HG03135 (cell line): ENCODE measurements at regions not wholly inside any gene's neighbourhood (a gene's known extent, or its start where the extent isn't known, plus 50 kb on each side); places are given as distances from the start of the nearest gene placed in this dataset.
"Not testable (repeated sequence)": the region's sequence is repeated elsewhere in the genome, so short reads cannot be mapped to it uniquely, and the experiment has no call there.

Source experiments
- ATAC-seq: cut with Tn5 transposase; IDR thresholded peaks from one replicate; pipeline ENCODE4 v1.9.1; 2021; ENCODE audit warnings: mild to moderate bottlenecking, moderate library complexity; ENCODE audit not compliant: unreplicated experiment

DNA sequence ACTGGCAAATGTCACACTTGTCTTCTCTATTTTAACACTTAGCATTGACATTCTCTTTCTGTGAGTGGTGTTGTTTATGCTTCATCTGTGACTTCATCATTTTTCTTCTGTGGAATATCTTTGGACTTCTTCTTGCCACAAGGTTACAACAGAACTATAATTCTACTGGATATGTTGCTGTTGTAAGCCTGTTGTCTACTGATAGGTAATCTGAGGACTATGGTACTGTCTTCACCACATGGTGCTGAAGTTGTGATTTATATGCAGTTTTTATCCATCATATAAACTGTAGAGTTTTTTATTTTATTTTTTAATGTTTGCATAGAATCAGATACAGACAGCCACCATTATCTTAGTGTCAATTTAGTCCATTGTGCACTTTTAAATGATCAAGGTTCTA lies 622.2 kb upstream of the CNTN5 start:
- ATAC-seq, result no peak

DNA sequence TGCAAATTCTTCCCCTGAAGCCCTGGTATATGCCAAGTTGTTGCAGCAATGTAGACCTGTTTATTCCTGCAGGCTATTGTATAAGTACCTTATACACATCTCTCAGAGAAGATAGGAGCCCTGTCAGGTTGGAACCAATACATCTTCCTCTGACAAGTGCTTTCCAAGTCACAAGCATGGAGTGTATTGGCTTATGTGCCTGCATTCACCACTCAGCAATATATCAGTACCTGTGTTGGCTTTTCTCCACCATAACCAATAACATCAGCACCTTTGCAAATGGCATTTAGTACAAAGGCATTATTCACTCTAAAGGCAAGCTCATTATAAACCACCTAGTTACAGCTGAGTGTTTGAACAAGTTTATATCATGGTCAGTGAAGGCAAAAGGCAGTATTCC lies 611.7 kb upstream of the CNTN5 start:
- no peak for ATAC-seq

DNA sequence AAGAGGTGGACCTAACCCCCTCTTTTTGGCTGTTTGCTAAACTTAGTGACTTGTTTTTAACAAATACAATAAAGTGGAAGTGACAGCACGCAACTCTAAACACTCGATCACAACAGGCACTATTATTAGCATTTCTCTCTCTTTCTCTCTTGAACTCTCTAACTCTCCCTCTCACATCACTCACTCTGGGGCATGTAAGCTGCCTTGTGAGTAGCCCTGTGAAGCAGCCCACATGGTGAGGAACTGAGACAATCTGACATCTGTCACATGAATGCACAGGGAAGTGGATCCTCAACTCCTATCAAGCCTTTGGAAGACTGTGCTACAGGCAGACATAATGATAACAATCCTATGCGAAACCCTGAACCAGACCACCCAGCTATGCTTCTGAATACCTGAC lies 609.0 kb upstream of the CNTN5 start:
- no peak for ATAC-seq

DNA sequence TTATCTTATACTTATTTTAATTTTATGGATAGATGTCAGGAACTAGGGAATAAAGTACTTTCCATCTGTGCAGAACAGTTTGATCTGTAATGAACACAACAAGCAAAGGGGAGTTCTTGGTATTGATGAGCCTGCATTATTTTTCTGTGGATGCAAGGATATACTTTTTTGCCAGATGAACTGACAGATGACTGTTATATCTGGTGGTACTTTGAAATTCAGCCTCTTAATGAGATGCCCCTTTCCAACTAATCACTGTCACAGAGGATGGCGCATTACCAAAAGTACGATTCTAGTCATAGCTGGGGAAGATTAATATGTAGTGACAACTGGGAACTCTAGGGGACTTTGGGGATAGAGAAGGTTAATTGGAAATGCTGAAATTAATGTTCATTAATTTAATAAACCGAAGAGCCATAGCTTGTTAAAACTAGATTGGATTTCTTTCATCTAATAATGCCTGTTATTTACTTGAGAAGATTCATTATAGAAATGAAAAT lies 603.4 kb upstream of the CNTN5 start:
- no peak for ATAC-seq

DNA sequence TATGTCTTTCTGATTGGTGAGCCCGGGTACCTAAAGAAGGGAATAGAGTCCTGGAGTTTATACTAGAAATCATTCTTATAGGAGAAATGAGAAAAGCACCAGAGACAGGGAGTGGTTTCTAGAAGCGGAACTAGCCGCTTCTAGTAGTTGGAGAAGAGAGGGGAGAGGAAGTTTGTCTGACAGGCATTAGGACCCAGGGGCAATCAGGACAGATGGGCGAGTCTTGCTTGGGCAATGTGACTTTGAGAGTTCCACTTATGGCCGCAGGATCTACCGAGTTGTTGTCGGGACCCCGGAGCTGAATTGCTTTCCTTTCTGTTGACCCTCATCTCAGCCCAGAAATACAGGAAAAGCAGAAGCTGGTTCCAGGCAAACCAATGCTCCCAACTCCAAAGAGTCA lies 596.8 kb upstream of the CNTN5 start:
- no peak for ATAC-seq

DNA sequence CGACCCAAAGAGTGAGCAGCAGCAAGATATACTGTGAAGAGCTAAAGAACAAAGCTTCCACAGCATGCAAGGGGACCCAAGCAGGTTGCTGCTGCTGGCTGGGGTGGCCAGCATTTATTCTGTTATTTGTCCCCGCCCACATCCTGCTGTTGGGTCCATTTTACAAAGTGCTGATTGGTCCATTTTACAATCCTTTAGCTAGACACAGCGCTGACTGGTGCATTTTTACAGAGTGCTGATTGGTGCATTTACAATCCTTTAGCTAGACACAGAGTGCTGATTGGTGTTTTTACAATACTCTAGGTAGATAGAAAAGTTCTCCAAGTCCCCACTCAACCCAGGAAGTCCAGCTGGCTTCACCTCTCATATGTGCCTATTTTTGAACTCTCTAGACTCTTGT lies 596.0 kb upstream of the CNTN5 start:
- not testable (repeated sequence) for ATAC-seq

DNA sequence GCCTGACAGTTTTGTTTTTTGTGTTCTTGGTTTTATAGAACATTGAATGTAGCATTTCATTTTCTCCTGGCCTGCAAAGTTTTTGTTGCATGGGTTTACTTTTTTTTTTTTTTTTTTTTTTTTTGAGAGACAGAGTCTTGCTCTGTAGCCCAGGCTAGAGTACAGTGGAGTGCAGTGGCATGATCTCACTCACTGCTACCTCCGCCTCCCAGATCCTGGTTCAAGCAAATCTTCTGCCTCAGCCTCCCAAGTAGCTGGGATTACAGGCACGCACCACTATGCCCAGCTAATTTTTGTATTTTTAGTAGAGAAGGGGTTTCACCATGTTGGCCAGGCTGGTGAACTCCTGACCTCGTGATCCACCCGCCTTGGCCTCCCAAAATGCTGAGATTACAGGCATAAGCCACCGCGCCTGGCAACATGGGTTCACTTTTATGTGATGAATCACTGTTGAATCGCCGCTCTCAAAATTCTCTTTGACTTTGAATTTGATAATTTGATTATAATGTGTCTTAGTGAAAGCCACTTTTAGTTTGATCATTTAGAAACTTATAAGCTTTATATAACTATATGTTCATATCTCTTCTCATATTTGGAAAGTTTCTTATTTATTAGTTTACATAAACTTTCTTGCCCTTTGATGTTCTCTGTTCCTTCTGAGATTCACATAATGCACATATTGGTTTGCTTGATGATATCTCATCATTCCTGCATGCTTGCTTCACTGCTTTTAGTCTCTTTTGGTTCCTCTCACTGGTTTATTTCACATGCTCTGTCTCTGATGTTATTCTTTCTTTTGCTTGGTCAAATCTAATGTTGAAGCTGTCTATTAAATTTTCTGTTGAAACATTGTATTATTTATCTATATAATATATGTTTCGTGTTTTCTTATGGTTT lies 589.0 kb upstream of the CNTN5 start:
- no peak for ATAC-seq

DNA sequence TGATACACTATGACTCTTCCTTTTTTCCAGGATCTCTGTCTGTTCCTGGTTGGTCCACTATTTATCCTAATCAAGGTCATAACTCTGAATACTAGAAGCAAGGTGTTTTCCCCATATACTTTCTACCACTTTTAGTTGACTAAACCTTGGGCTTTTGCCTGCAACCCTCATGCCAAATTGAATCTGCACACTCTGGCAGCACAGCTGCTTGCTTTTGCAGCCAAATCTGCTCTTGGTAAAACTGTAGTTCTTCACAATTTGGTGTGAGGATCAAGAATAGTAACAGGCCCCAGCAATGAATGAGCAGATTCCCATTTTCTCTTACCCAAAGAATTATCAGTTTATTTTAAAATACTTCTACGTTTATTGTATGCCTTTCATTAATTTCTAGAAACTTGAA lies 586.5 kb upstream of the CNTN5 start:
- no peak for ATAC-seq

DNA sequence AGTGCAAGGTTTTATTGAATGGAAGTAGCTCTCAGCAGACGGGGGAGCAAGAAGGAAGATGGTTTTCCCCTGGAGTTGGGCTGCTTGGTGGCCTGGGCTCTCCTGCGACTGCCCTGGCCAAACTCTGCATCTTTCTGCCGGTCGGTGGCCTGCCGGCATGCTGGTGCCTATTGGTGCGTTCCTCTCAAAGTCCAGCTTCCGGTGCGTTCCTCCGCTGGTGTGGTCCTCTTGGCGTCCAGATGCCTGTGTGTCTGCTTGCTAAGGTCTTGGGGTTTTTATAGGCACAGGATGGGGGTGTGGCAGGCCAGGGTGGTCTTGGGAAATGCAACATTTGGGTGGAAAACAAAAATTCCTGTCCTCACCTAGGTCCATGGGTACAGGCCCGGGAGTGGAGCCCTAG lies 567.4 kb upstream of the CNTN5 start:
- no peak for ATAC-seq

DNA sequence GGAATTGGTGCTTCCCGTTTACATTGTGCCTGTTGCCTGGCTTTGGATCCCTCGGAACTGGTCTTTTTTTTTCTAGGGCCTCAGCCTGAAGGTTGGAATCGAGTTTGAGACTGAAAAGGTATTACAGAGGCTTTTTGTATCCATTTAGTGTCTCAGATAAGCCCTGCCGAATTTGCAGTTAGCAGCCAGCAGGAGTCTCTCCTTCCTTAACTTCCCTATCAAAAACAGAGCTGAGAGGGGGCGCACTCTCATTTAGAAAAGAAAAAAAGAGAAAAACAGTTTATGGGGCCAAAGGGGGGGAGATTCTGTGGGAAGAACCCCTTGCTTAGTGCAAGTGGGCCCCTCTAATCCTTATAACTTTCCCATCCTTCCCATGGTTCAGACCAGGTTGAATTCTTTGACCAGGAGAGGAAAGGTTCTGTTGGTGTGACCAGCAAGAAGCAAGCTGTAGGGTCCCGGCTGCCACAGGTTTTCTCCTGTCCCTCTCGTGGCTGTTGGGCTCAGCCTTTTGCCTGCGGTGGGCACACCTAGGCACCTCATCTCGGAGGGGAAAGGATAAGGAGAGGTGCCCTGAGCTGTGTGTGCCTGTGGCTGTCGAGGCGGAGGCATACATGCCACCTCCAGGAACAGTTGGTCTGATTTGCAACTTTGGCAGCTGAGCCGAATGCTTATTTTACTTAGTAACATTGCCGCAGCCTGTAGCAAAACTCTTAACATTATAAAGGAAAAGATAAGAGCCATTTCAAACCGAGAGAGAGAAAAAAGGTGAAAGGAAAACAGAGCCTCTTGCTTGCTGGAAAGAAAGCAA lies 565.0 kb upstream of the CNTN5 start:
- ATAC-seq, result no peak

DNA sequence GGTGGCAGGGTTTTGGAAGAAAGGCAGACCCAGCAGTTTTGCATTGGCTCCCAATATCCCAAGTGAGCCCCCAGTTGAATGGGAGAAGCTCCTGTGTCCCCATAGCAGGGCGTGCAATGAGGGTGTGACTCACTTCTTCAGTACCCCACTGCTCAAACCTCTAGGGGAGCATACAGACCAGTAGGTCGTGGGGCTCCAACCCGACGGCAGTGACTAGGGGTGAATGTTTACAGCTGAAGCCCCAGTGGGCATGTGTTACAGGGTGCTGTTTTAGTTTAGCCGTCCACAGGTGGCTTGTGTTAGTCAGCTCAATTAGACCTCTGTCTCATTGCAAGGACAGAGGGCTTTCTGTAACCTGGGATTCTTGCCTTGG lies 564.5 kb upstream of the CNTN5 start:
- ATAC-seq, result no peak

DNA sequence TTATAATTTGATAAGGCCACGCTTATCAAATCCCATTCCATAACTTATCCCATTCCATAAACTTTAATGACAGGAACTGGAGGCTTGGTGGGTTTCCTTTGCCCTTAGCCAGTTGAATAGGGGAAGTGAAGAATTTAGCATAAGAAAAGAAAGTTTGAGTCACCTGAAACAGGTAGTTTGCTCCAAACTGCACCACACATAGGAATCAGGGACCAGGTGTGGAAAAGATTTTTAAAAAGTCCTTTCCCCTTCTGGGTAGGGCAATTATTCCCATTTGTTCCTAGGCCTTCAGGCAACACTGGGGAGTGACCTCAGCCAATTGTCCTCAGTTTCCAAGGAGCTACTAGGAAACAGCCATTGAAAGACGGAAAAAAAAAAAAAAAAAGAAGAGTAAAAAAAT lies 525.7 kb upstream of the CNTN5 start:
- ATAC-seq, result no peak

DNA sequence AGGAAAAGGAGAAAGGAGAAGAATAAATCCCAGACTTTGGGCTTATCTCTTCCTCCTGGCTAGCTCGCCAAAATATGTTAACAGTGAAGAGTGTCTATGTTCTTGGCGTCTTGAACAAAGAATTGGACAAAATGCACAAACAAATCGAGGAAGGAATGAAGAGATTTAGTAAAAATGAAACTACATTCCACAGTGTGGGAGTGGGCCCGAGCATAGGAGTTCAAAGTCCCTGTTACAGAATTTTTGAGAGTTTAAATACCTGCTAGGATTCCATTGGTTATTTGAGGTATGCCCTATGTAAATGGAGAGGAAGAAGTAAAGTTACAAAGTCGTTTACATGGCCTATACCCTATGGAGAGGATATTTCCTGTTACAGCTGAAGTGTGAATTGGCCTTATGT lies 525.1 kb upstream of the CNTN5 start:
- no peak for ATAC-seq

DNA sequence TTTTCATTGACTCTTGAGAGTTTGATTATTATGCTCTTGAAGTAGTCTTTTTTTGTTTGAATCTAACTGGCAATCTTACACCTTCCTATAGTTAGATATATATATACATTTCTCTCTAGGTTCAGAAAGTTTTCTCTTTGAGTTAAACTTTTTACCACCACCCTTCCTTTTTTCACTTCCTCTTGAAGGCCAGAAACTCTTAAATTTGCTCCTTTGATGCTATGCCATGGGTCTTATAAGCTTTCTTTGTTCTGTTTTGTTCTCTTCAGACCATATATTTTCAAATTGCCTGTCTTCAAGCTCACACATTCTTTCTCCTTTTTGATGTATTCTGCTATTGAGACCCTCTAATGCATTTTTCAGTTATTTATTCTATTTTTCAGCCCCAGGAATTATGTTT lies 513.5 kb upstream of the CNTN5 start:
- ATAC-seq, result no peak

DNA sequence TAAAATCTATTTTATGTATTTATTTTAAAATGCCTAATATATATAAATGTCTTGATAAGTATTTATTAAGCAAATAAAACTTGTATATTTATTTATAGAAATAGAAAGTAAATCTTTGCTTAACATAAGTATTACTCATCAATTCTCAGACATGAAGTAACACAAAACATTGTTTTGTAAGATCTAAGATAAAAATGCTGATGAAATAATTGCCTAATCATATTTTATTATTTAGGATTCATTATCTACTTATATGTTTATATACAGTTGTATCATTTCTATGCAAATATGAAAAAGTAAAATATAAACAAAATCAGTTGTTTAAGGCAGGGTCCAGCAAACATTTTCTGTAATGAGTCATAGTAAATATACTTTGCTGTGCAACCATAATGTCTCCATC lies 507.8 kb upstream of the CNTN5 start:
- no peak for ATAC-seq

DNA sequence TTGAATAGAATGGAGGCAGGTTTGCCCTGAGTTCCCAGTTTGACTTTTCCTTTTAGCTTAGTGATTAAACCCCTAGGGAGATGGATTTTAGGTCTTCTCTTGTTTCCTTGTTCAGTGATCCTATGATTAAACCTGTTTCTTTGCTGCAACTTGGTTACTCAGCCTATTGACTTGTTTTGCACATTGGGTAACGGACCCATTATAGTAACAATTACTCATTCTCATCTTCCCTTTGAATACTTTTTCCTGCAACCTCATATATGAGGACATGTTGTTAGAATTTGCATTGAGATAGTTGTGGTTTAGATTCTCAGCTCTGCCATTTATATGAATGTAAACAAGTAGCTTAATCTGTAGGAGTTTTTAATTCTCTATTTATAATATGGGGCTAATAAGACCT lies 489.2 kb upstream of the CNTN5 start:
- no peak for ATAC-seq

DNA sequence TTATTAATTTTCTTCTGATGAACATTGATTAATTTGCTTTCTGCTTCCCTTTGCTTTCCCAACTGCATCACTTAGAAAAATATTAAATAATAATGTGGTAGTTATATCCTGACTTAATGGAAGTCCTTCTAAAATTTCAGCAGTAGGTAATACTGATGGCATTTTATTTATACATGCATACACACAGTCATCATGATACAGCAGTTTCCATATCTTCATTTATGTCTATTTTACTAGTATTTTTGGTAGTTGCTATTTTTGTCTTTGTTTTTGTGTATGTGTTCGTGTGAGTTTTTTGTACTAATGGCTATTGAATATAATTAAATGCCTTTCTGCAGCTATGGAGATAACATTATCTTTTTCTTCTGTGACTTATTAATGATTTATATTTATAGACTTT lies 484.7 kb upstream of the CNTN5 start:
- no peak for ATAC-seq

DNA sequence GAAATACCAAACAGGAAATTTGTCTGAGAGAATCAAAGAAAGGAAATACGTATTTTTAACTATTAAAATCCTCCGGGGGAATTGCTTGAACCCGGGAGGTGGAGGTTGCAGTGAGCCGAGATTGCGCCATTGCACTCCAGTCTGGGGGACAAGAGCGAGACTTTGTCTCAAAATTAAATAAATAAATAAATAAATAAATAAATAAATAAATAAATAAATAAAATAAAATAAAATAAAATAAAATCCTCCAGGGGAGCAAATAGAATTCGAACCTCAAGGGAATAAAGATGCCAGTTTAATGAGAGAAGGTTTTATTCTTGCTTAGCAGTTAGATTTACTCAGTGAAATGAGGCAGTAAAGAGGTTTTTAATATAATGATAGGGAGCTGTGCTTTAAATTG lies 482.4 kb upstream of the CNTN5 start:
- not testable (repeated sequence) for ATAC-seq

DNA sequence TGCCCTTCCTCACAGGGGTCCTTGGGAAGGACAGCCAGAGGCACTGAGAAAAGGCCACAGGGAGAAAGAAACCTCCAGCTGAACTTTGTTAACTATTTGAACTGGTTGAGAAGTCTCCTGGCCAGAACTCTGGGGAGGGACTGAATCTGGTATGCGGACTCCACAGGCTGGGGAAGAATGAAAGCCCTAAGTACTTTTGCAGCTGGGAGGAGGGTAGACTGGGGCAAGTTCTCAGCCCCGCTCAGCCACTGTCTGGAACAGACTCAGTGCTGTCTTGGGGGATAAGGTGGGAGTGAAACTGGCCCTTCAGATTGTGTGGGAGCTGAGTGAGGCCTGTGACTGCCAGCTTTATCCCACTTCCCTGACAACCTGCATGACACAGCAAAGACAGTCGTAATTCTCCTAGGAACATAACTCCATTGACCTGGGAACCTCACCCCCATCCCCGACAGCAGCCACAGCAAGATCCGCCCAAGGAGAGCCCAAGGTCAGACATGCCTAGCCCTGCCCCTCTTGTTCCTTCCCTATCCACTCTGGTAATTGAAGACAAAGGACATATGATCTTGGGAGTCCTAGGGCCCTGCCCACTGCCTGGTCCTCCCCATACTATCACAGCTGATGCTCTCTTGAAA lies 475.1 kb upstream of the CNTN5 start:
- no peak for ATAC-seq

DNA sequence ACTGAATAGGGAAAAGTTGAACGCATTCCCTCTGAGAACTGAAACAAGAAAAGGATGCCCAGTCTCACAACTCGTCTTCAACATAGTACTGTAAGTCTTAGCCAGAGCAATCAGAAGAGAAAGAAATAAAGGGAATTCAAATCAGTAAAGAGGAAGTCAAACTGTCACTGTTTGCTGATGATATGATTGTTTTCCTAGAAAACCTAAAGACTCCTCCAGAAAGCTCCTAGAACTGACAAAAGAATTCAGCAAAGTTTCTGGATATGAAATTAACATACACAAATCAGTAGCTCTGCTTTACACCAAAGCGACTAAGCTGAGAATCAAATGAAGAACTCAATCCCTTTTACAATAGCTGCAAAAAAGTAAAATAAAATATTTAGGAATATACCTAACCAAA lies 471.2 kb upstream of the CNTN5 start:
- ATAC-seq, result no peak

DNA sequence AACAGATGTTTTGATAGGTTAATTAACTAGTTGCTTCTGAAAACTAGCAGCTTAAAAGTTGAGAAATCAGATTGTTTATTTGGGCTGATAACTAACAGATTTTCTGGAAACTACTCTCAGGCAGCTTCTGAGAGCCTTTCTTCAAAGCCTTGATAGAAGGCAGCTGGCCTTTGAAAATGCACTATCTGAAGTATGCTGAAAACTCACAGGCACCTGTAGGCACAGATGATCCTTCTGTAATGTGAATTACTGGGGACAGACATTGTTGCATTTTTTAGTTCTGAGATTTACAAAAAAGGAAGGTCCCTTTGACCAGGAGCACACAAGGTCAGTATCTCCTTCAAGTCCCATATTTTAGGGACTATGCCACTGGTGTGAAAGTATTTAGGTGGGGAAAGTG lies 460.8 kb upstream of the CNTN5 start:
- no peak for ATAC-seq

DNA sequence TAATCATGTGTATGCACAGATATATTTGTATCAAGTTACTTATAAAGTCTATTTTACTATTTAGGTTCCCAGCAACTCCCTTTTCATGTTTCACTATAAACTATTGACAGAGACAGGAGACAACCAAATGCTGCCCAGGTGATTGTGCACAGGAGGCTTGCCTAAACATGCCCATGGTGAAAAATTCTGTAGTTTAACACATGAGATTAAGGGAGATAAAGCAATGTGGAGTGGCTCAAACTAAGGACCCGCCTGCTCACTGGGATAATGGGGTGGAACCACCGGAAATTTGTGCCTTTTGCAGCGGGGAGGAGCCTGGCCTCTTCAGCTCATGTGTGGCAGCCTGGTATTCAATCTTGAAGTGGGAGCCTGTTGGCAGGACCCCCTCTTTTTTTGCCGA lies 459.5 kb upstream of the CNTN5 start:
- no peak for ATAC-seq
